ENCODE measurements at regions not wholly inside any gene's neighbourhood (a gene's known extent, or its start where the extent isn't known, plus 50 kb on each side); places are given as distances from the start of the nearest gene placed in this dataset.

DNA sequence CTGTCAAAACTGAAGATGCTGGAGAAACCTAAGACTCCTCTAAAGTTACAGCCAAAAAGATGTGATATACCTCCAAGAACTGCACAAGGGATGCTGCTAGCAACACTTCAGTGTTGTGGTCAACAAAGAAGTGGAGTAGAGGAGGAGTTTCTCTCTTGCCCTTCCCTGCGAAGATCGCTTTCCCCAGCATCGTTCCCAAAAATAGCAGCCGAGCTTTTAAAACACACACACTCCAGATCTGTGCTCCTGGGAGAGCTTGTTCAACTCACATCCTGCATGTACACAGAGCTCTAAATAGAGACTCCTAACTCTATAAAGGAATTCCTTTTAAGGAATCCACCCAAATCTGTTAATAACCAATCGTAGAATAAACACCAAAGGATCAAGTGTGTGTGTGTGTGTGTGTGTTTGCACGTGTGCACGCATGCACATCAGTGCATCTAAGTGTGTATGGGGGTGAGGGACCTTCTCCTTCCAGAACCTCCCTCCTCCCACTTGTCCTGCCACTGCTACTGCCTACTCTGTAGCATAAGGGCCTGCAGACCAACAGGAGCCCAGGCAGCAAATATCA, 58.5 kb downstream of the PSMG1 start:
- DNase-seq (ENCODE audit: low read depth in 3 of 3, low spot score in 2 of 3): no peak

DNA sequence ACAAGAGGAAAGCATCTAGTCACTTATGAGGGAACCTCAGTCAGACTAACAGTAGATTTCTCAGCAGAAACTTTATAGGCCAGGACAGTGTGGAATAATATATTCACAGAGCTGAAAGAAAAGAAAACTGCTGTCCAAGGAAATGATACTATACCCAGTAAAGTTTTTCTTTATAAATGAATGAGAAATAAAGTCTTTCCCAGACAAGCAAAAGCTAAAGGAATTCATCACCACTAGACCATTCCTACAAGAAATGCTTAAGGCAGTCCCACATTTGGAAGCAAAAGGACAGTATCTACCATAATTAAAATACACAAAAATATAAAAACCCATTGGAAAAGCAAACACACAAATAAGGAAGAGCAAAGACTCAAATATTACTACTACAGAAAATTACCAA, 59.9 kb downstream of the PSMG1 start:
- no peak for DNase-seq (ENCODE audit: low read depth in 3 of 3, low spot score in 2 of 3)

DNA sequence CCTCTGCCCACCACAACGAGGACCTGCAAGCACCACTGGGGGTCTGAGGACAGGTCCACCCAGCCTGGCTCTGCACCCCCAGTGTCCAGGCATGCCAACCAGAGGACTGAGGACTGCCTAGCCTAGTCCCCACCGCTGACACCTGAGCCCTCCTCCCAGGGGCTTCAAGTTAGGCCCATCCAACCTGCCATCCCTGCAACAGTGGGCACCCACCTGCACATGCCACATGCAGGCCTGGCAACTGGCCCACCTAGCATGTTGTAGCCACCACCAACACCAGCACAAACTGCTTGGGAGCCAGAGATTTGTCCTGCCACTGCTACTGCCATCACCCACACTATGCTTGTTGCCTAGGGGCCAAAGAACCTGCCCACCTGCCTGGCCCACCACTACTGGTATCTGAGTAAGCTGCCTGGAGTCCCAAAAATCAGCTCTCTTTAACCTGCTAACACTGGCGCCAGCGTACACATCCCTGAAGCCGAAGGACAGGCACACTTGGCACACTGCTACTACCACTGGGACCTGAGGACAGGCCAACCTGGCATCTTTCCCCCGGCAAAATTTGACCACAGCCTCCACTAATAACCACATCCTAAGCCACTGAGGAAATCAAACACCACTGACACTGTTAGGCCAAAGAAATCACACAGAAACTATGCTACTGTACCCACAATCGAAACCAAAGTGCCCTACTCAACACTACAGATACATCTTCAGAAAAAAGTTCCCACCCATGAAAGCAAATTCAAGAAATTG, 61.5 kb downstream of the PSMG1 start:
- no peak for DNase-seq (ENCODE audit: low read depth in 3 of 3, low spot score in 2 of 3)

DNA sequence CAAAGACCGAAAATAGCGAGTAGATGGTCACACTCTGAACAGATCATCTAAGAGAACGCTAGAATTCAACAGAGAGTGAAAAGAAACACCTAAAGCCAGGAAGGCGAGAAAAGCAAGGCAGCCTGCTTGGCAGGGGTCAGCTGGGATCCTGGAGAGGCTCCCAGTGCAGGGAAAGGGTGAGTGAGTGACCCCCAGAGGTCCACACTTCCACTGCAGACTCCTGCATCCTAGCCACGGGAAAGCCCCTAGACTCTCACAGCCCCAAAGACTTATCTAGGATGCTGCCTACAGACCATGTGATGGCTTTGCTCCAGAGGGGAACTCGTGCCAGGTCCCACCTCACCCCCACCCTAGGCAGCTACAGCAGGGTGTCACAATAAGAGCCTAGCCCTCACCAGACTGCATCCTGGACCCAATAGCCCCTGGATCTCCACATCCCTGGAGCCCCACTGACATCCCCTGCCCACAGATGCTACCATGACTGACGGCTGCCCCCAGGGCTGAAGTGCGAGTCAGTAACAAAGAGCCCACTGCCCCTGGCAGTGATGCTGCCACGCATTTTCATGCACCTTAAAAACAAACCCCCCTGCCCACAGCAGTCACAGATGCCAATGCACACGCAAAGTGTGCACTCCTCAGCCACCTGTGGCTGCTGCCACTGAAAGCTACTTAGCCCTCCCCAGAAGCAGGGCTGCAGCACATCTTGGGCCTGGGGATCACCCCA, 62.2 kb downstream of the PSMG1 start:
- DNase-seq (ENCODE audit: low read depth in 3 of 3, low spot score in 2 of 3): no peak

DNA sequence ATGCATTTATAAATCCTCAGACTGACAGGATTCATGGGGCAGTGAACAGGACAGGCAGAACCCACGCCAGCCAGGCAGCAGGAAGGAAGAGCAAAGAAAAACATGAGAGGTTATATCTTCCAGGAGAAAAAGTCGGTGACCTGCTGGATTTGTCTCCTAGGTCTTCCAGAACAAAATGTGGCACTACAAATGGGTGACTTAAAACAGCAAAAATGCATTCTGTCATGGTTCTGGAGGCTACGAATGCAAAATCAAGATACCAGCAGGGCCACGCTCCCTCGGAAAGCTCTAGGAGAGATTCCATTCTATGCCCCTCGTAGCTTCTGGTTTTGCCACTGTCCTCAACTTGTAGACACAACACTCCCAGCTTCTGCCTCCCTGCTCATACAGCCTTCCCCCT, 63.4 kb downstream of the PSMG1 start:
- DNase-seq (ENCODE audit: low read depth in 3 of 3, low spot score in 2 of 3): no peak

DNA sequence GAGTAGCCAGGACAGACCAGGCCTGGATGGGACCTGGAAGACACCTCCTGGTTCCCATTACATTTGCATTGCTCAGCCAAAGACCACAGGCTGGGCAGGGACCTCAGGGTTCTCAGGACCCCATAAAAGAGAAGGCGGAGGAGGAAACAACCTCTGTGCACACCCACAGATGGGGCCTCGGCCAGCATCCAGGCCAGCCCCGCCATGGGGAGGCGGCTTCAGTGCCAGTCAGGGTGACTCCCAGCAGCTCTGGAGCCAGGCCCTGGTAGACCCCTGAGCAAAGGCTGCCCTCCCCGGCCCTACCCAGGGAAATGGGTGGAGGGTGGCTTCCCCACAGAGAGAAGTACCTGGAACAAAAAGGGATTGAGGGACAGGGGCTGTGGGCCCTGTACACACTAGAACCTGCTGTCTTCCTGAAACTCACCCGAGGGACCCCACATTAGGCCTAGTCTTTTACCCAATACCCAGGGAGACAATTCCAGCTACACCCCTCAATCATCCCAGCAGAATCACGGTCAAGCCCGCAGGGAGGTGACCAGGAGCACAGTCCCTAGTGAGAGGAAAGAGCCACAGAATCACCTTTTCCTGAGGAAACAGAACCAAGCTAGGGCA, 64.5 kb downstream of the PSMG1 start:
- no peak for DNase-seq (ENCODE audit: low read depth in 3 of 3, low spot score in 2 of 3)

DNA sequence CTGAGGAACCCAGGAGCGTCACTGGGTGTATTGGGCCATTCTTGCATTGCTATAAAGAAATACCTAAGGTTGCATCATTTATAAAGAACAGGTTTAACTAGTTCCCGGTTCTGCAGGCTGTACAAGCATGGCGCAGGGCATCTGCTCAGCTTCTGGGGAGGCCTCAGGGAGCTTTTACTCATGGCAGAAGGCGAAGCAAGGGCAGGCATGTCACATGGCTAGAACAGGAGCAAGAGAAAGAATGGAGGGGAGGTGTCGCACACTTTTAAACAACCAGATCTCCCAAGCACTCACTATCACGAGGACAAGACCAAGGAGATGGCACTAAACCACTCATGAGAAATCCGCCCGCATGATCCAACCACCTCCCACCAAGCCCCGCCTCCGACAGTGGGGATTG, 65.2 kb downstream of the PSMG1 start:
- no peak for DNase-seq (ENCODE audit: low read depth in 3 of 3, low spot score in 2 of 3)

DNA sequence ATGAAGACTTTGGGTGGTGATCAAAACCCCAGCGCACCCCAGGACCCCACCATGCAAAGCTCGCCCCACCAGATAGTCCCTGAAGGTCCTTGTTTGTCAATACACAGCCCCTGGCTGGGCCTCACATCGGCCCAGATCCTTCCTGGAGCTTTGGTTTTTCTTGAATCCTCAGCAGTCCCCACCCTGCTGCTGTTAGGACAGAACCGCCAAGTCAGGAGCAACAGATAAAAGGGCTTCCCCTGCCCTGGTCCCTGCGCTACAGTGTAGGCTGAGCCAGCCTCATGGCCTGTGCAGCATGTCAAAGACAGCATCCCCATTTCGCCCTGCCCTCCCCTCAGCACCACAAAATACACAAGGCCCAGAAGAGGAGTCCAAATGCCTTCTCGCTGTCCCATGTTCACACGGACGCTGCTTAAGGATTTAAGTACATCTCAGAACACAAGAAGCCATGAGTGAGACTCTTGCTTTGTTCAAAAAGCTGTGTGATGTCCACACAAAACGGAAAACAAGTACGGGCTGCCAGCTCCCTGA, 65.7 kb downstream of the PSMG1 start:
- DNase-seq (ENCODE audit: low read depth in 3 of 3, low spot score in 2 of 3): no peak

DNA sequence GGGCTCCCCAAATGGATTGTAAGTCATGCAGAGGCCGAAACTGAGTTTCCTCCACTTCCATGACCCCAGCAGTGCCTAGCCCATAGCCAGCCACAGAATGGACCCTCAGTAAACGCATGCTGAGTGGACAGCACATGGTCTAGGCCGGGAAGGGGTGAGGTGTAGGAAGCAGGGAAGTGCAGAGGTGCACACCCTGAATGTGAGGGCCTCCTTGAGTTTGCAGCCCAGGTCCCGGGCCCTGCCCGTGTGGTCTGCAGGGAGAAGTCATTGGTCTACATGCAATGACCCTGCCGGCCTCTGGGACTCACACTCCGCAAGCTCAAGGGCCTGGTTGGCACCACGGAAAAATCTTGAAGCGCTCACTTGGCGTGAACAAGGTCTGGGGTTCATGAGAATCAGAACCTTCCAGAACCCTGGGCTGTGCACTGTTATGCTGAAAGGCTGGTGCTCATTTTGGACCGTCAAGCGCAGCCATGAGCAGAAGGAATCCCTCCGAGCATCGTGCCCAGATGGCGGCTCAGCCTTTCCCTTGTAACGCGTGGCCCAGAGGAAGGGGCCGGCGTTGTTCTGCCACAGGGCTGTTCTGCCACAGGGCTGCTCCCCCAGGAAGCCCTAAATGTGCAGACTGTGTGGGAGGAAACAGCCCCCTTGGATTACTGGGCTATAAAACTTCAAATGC, 66.4 kb downstream of the PSMG1 start:
- no peak for DNase-seq (ENCODE audit: low read depth in 3 of 3, low spot score in 2 of 3)

DNA sequence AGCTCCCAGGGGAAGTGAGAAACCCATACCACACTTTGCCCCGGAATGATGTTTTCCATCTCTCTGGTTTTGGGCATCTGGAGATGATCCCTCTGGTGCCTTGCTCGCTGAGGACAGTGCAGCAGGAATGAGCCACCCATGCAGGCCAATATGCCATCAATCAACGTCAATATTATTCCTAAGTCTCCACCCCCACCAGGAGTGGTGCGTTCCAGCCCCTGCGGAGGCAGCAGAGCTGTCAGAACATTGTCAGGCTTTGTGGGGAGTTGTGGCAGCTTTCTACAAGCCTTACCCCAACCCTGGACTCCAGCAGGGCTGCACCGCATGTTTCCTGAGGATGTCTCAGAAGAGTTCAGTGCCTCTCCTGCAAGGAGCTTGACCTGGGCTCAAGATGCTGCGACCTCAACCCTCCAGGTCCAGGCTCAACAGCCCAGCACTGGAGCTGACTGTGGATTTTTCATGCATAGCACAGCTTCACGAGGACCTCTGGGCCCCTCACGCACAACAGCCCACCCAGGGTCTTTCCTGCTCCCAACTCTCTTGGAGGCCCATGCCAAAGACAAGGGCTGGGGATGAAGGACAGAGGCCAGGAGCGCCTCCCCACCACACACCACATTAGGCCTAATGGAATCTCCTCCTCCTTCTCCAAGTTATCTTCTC, 67.5 kb downstream of the PSMG1 start:
- no peak for DNase-seq (ENCODE audit: low read depth in 3 of 3, low spot score in 2 of 3)

DNA sequence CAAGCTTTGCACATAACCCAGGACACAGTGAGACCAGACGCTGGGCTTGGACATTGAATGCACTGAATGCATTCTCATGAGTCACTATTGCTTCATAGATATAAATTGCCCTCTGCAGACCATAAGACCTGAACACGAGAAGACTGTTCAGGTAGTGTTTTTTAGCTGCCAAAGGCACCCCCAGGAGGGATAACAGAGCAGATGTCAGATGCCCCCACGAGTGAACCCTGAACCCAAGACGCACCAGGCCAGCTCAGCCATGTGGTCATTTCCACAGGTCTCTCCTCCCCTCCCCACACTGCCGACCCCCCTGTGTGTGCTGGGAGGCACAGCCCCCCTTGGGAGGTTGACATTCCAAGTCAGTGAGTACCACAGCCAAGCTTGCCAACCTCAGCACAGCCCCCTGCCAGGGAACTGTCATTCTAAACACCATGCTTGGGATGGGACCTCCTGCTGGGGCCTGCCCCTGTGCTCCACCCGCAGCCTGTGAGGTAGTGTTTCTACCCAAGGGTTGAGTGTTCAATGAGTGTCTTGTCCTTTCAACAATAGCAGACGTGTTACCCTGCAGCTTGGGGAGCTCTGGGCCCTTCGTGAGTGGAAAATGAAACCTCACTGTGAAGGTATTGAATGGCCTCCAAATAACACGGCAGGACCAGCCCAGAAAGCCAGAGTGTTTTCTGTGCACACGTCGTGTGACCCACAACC, 68.2 kb downstream of the PSMG1 start:
- DNase-seq (ENCODE audit: low read depth in 3 of 3, low spot score in 2 of 3): no peak

DNA sequence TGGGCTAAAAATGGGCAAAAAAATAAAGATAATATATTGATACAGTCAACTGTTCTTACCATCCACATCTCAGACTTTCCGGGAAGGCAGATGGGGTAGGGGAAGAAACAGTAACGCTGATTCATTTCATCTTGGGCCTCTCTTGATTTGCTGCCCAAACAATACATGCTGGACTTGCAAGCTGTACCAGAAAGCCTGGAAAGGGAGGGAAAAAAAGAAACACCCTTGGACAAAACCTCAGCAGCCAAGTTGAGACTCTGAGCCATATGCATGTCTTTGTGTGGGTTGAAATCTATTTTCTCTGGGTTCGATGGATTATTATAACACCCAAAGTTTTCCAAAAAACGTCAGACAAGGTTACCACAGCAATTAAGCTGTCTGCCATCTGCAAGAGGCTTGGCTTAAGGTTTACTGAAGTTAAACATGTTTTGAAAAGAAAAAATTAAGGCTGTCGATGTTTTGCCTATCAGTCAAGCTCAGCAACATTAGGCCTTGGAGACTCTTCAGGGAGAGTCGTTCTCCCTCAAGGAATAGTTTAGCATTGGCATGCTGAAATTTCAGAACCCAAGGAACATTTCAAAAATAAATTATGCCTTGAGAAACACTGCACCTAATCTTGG, 71.2 kb downstream of the PSMG1 start:
- no peak for DNase-seq (ENCODE audit: low read depth in 3 of 3, low spot score in 2 of 3)

DNA sequence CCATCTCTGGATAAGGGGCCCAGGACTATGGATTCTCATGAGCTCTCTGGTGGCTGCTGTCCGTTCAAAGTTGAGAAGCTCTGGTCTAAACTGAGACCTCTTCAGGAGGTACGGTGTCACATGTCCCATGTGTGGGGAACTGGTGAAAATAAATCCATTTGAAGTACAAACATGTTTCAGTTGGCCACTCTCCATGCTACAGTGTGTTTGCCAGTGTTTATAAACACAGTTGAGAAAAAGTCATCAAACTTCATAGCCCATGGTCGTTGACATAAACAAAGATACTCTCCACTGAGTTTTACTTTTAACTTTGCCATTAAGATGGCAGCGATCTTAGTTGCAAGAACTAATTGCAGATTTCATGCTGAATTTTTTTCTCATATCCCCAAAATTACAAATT, 72.8 kb downstream of the PSMG1 start:
- DNase-seq (ENCODE audit: low read depth in 3 of 3, low spot score in 2 of 3): no peak

DNA sequence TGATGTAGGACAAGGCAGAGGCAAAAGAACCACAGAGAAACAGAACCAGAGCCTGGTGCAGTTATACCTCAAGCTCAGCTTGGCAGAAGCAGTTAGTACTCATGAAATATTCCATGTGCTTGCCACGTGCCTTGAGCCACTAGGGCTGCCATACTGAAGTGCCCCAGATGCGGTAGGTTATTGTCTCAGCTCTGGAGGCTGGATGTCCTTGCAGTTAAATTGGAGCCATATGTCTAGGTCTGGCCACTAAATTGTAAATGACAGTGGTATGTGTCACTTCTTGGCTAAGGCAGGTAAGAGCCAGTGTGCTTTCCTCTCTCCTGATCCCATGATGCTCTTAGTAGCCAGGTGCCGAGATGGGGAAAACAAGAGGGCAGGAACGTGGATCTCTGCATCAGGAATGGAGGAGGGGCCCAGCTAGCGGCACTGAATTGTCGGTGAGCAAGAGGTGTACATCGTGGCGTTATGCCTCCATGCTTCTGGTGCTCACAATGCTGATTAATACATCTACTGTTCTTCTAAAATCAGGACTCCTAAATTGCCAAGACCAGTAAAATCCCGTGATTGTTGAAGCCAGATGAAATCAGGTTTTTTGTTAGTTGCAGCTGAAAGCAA, 73.5 kb downstream of the PSMG1 start:
- no peak for DNase-seq (ENCODE audit: low read depth in 3 of 3, low spot score in 2 of 3)

DNA sequence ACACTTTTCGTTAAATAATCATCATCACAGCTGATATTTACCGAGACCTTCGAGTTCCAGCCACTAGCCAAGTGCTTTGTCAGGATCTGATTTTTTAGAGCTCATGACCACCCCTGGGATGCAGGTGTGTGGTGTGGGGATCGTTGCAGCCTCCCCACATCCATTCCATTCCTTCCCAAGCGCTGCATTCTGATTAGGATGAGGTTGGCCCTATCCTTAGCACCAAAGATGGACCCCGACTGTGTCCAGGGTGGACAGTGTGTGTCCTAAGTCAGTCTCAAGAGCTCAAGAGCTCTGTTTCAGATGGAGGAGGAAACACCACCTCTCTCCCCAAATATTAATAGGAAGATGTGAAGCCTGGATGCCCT, 74.1 kb downstream of the PSMG1 start:
- no peak for DNase-seq (ENCODE audit: low read depth in 3 of 3, low spot score in 2 of 3)

DNA sequence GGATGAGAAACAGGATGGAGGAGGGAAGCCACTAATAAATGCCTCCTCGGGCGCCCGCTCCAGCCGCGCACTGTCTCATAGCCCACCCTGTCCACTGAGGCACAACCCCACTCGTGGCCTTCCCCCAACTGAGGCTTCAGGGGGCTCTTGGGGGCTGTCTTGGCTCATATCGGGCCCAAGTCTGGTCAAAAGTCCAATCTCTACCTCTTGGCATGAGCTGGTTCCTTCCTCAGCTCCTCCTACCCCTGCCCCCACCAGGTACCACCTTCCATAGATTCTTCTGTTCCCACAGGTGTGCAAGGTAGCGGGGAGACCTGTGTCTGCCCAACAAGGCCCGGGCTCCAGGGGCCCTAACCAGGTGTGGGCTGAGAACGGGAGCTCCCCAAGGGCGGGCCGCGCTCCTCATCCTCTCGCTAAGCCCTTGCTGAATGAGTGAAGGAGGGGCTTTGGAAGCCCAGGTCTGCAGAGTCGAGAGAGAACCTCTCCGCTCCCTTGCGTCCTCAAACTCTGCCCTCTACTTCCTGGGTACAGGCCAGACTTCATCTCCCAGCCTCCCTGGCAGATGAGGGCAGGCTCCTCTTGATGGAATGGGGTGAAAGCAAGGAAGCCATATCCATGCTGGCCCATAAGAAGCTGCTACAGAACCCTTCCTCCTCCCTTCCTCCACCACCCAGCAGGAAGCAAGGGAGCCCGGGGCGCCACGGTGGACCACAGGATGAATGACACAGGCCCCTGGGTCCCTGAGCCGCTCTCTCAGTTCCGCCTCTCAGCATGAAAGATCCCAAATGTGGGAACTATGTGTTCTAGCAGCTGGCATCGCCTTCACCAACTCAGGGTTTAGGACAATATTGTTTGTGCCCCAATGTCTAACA, 74.7 kb downstream of the PSMG1 start:
- no peak for DNase-seq (ENCODE audit: low read depth in 3 of 3, low spot score in 2 of 3)

DNA sequence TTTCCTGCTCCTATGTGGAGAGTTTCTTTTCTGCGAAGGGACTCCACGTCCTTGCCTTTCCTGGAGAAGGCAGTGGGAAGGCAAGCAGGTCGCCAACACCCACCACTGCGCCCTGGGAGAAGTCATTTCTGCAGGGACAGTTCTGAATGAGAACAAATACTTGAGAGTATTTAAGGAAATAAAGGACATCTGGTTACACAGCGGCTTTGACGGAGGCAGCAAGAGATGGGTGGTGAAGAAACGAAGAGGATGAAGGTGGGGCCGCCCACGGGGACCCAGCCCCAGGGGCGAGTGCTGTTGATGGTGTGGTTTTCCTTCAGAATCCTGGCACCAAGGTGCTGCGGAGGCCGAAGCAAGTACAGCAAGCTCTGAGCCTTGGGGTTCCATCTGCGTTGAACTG, 75.5 kb downstream of the PSMG1 start:
- DNase-seq (ENCODE audit: low read depth in 3 of 3, low spot score in 2 of 3): no peak

DNA sequence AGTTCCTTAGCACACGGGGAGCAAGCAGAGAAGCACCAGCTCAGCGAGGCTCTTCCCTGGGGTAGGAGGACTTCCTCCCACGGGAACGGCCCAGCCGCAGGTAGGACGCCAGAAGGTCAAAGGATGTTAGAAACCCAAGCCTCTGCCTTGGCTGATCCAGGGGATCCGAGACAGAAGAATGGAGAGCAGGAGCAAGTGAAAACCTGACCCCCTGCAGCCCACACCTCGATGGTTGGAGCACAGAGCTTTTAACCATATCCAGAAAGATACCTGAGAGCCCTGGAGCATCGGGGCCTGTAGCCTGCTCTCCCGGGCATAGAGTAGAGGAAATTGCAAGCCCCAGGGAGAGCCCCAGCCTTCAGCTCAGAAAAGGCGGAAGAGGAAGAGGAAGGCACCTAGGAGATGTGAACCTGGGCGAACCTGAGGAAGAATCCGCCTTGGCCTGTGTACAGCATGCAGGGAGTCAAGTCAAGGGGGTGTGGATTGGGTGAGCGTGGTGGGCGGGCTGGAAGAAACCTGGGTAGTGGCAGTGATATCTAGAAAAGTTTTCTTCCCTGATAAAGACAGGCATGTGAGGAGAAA, 76.3 kb downstream of the PSMG1 start:
- no peak for DNase-seq (ENCODE audit: low read depth in 3 of 3, low spot score in 2 of 3)
